NCI-H82 treated with DMSO at 0.1 percent for 48 hours (cell line): ENCODE measurements at regions not wholly inside any gene's neighbourhood (a gene's known extent, or its start where the extent isn't known, plus 50 kb on each side); places are given as distances from the start of the nearest gene placed in this dataset.

Experiments
- DNase-seq: peaks from one replicate; lab custom pipeline; 2025; ENCODE audit not compliant: unreplicated experiment; lab: John Stamatoyannopoulos, UW

- DNase-seq, result no peak
Observed at GRCh38 chr11:134572741-134573675, 161.0 kb upstream of the B3GAT1 start.

GRCh38 chr11:134571301-134571700 lies 159.3 kb upstream of the B3GAT1 start:
- DNase-seq, result no peak

- DNase-seq, result no peak
Observed at GRCh38 chr11:134569195-134569594, 157.2 kb upstream of the B3GAT1 start.

- DNase-seq, result no peak
Observed at GRCh38 chr11:134566311-134566710, 154.3 kb upstream of the B3GAT1 start.

GRCh38 chr11:134565343-134565891 lies 153.4 kb upstream of the B3GAT1 start:
- DNase-seq, result no peak

- no peak for DNase-seq
Observed at GRCh38 chr11:134564472-134565200, 152.6 kb upstream of the B3GAT1 start.

GRCh38 chr11:134562941-134563471 lies 151.0 kb upstream of the B3GAT1 start:
- no peak for DNase-seq

GRCh38 chr11:134562196-134562595 lies 150.2 kb upstream of the B3GAT1 start:
- DNase-seq, result no peak

- DNase-seq, result no peak
Observed at GRCh38 chr11:134561331-134561720, 149.3 kb upstream of the B3GAT1 start.

- DNase-seq, result no peak
Observed at GRCh38 chr11:134560566-134561330, 148.7 kb upstream of the B3GAT1 start.

- no peak for DNase-seq
Observed at GRCh38 chr11:134560066-134560465, 148.0 kb upstream of the B3GAT1 start.

- no peak for DNase-seq
Observed at GRCh38 chr11:134559602-134559962, 147.5 kb upstream of the B3GAT1 start.

- DNase-seq, result no peak
Observed at GRCh38 chr11:134558916-134559601, 147.0 kb upstream of the B3GAT1 start.

- no peak for DNase-seq
Observed at GRCh38 chr11:134558258-134558835, 146.3 kb upstream of the B3GAT1 start.

GRCh38 chr11:134557571-134558257 lies 145.7 kb upstream of the B3GAT1 start:
- DNase-seq, result no peak

- DNase-seq, result no peak
Observed at GRCh38 chr11:134556186-134556585, 144.1 kb upstream of the B3GAT1 start.

- DNase-seq, result no peak
Observed at GRCh38 chr11:134555510-134555909, 143.5 kb upstream of the B3GAT1 start.

GRCh38 chr11:134554861-134555260 lies 142.8 kb upstream of the B3GAT1 start:
- DNase-seq, result no peak

- no peak for DNase-seq
Observed at GRCh38 chr11:134554106-134554505, 142.1 kb upstream of the B3GAT1 start.
